ENCODE measurements at regions not wholly inside any gene's neighbourhood (a gene's known extent, or its start where the extent isn't known, plus 50 kb on each side); places are given as distances from the start of the nearest gene placed in this dataset.

DNA sequence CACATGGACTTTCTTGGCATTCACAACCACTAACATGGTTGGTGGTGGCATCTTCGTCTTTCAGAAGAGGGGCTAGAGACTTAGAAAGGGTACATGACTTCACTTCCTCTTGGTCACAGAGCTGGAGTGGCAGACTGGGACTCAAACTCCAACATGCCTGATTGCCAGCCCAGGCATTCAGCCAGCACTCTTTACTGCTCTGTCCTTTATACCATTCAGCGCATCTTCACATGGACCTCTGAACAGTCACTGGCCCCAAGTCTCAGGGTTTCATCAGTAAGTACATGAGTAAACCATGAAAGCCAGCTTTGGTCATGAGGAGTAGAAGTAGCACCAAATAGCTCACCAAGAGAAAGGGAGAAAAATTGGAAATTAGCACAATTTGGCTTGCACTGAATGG lies 148.4 kb upstream of the KLF14 start:
- TF ChIP-seq, protein P1, sequence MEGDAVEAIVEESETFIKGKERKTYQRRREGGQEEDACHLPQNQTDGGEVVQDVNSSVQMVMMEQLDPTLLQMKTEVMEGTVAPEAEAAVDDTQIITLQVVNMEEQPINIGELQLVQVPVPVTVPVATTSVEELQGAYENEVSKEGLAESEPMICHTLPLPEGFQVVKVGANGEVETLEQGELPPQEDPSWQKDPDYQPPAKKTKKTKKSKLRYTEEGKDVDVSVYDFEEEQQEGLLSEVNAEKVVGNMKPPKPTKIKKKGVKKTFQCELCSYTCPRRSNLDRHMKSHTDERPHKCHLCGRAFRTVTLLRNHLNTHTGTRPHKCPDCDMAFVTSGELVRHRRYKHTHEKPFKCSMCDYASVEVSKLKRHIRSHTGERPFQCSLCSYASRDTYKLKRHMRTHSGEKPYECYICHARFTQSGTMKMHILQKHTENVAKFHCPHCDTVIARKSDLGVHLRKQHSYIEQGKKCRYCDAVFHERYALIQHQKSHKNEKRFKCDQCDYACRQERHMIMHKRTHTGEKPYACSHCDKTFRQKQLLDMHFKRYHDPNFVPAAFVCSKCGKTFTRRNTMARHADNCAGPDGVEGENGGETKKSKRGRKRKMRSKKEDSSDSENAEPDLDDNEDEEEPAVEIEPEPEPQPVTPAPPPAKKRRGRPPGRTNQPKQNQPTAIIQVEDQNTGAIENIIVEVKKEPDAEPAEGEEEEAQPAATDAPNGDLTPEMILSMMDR (IDR thresholded peaks at IDR 0.05): no peak
- TF ChIP-seq, protein P2, sequence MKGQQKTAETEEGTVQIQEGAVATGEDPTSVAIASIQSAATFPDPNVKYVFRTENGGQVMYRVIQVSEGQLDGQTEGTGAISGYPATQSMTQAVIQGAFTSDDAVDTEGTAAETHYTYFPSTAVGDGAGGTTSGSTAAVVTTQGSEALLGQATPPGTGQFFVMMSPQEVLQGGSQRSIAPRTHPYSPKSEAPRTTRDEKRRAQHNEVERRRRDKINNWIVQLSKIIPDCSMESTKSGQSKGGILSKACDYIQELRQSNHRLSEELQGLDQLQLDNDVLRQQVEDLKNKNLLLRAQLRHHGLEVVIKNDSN (CRISPR knock-in tag; IDR thresholded peaks at IDR 0.05): no peak
- no peak for TF ChIP-seq SP1 (CRISPR knock-in tag; conservative IDR thresholded peaks at IDR 0.05)
- TF ChIP-seq ZNF121 (CRISPR knock-in tag; IDR thresholded peaks at IDR 0.05): no peak
- TF ChIP-seq NFATC4 (CRISPR knock-in tag; IDR thresholded peaks at IDR 0.05): no peak
- no peak for TF ChIP-seq JUN (CRISPR knock-in tag; IDR thresholded peaks at IDR 0.05)
- TF ChIP-seq ETV6 (CRISPR knock-in tag; IDR thresholded peaks at IDR 0.05): no peak
- TF ChIP-seq FOXJ3 (CRISPR knock-in tag; IDR thresholded peaks at IDR 0.05; ENCODE audit: borderline replicate concordance): no peak
- TF ChIP-seq ESRRA (CRISPR knock-in tag; IDR thresholded peaks at IDR 0.05; ENCODE audit: borderline replicate concordance): no peak
- TF ChIP-seq, protein P3, sequence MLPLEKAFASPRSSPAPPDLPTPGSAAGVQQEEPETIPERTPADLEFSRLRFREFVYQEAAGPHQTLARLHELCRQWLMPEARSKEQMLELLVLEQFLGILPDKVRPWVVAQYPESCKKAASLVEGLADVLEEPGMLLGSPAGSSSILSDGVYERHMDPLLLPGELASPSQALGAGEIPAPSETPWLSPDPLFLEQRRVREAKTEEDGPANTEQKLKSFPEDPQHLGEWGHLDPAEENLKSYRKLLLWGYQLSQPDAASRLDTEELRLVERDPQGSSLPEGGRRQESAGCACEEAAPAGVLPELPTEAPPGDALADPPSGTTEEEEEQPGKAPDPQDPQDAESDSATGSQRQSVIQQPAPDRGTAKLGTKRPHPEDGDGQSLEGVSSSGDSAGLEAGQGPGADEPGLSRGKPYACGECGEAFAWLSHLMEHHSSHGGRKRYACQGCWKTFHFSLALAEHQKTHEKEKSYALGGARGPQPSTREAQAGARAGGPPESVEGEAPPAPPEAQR (CRISPR knock-in tag; IDR thresholded peaks at IDR 0.05): no peak
- no peak for TF ChIP-seq RELA (CRISPR knock-in tag; IDR thresholded peaks at IDR 0.05; ENCODE audit: borderline replicate concordance)

All from WTC11 (cell line).